Naive thymus-derived CD4-positive, alpha-beta T cell (primary cell): ENCODE measurements at regions not wholly inside any gene's neighbourhood (a gene's known extent, or its start where the extent isn't known, plus 50 kb on each side); places are given as distances from the start of the nearest gene placed in this dataset.
"Not testable (repeated sequence)": the region's sequence is repeated elsewhere in the genome, so short reads cannot be mapped to it uniquely, and the experiment has no call there.

Experiments
- ATAC-seq: fragments of 150-1000 bp; cut with Tn5 transposase; 2 replicates; pipeline ENCODE4 v1.10.0; 2021; ENCODE audit warnings: mild to moderate bottlenecking, moderate library complexity
- CTCF ChIA-PET: fragments of 350-600 bp; sonication (Branson Sonifier 250); formaldehyde crosslinking; loops from one replicate; lab custom pipeline; 2021; ENCODE audit warnings: antibody characterized with exemption; lab: Charles Lee
- POLR2A ChIA-PET: fragments of 350-600 bp; sonication (Branson Sonifier 250); formaldehyde crosslinking; loops from one replicate; lab custom pipeline; 2021; ENCODE audit warnings: antibody characterized with exemption, inconsistent platforms; lab: Charles Lee
- DNase-seq, 9 donors: peaks; one replicate each; pipeline versions ENCODE4 v3.0.0 to v3.0.0-alpha.2; 2020 to 2022; ENCODE audit warnings: mixed read lengths in 1 of 9
- H3K27ac ChIP-seq: one replicate; pipeline ENCODE4 v1.7.0; 2013; ENCODE audit warnings: mild to moderate bottlenecking, low read depth, low read length, moderate library complexity
- H3K27me3 ChIP-seq, 2 donors: one replicate each; pipeline ENCODE4 v1.7.0; 2013; ENCODE audit warnings: low read length in 2 of 2, mild to moderate bottlenecking in 2 of 2, moderate library complexity in 2 of 2; ENCODE audit not compliant: control insufficient read depth in 2 of 2, insufficient read depth in 2 of 2
- H3K36me3 ChIP-seq, 3 experiments: 1 replicate in 2 of 3; 2 replicates in 1 of 3; pipeline ENCODE4 v1.7.0; 2013; ENCODE audit warnings: low read length in 3 of 3, mild to moderate bottlenecking in 3 of 3, moderate library complexity in 1 of 3; ENCODE audit not compliant: insufficient read depth in 3 of 3, control insufficient read depth in 2 of 3
- H3K4me1 ChIP-seq, 2 donors: one replicate each; pipeline ENCODE4 v1.7.0; 2013; ENCODE audit warnings: low read length in 2 of 2, mild to moderate bottlenecking in 2 of 2, moderate library complexity in 1 of 2; ENCODE audit not compliant: control insufficient read depth in 2 of 2, insufficient read depth in 2 of 2
- H3K4me3 ChIP-seq: 2 replicates; pipeline ENCODE4 v1.7.0; 2013; ENCODE audit warnings: mild to moderate bottlenecking, low read length
- H3K9me3 ChIP-seq, 3 experiments: 1 replicate in 2 of 3; 2 replicates in 1 of 3; pipeline ENCODE4 v1.7.0; 2013; ENCODE audit warnings: low read length in 3 of 3; ENCODE audit not compliant: control insufficient read depth in 2 of 3
- H3K27ac Mint-ChIP-seq, 9 donors: one replicate each; pipeline ENCODE4 v1.8.0; 2020 to 2022; ENCODE audit warnings: mixed read lengths in 9 of 9, mild to moderate bottlenecking in 8 of 9, moderate library complexity in 5 of 9, inconsistent platforms in 2 of 9
- H3K27me3 Mint-ChIP-seq, 5 donors: one replicate each; pipeline ENCODE4 v1.8.0; 2021 to 2022; ENCODE audit warnings: mixed read lengths in 5 of 5, mild to moderate bottlenecking in 1 of 5
- H3K36me3 Mint-ChIP-seq, 5 donors: one replicate each; pipeline ENCODE4 v1.8.0; 2020 to 2022; ENCODE audit warnings: mixed read lengths in 5 of 5, mild to moderate bottlenecking in 3 of 5, inconsistent platforms in 1 of 5
- H3K4me1 Mint-ChIP-seq, 7 donors: one replicate each; pipeline ENCODE4 v1.8.0; 2020 to 2022; ENCODE audit warnings: mixed read lengths in 7 of 7, mild to moderate bottlenecking in 3 of 7, inconsistent platforms in 1 of 7
- H3K4me3 Mint-ChIP-seq, 10 donors: one replicate each; pipeline ENCODE4 v1.8.0; 2020 to 2022; ENCODE audit warnings: mild to moderate bottlenecking in 10 of 10, mixed read lengths in 10 of 10, moderate library complexity in 6 of 10, inconsistent platforms in 2 of 10
- H3K9me3 Mint-ChIP-seq, 11 donors: one replicate each; pipeline ENCODE4 v1.8.0; 2020 to 2022; ENCODE audit warnings: mixed read lengths in 11 of 11, mild to moderate bottlenecking in 4 of 11, inconsistent platforms in 1 of 11, moderate library complexity in 1 of 11
- intact Hi-C, 2 donors: fragments of 100-400 bp; cut with micrococcal nuclease; formaldehyde crosslinking; loops; one replicate each; pipeline ENCODE4 v1.15.1; 2023

DNA sequence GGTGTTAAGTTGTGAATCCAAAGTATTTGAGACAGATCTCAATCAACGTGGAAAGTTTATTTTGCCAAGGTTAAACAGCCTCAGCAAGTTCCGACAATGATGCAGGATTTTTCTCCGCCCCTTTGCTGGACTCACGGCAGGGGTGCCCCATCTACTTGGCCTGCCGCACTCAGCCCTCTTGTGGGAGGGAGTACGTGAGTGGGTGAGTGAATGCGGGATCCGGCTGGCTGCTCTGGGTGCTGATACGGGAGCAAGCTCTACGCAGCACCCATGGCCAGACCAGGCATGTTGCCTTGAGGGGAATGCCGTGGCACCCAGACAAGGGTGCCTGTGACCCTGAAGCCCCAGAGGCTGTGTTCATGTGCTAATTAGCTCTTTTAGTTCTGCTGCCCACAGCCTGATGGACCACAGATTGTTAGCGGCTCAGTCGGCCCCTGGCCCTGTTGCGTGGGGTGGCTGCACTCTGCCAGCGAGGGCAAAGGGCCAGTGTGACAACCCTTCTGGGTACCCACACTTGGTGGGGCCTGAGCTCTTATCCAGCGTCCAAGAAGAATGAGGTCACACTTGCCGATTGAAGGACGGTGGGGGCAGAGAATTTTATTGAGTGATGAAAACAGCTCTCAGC lies 81.2 kb upstream of the FAM153A start:
- ATAC-seq, H3K27ac Mint-ChIP-seq, H3K4me3 Mint-ChIP-seq, DNase-seq, H3K4me1 Mint-ChIP-seq, H3K4me1 ChIP-seq, POLR2A ChIA-PET, H3K9me3 Mint-ChIP-seq, H3K9me3 ChIP-seq, H3K36me3 Mint-ChIP-seq, H3K27ac ChIP-seq, CTCF ChIA-PET, H3K27me3 Mint-ChIP-seq, H3K4me3 ChIP-seq, intact Hi-C loops, H3K36me3 ChIP-seq, H3K27me3 ChIP-seq: not testable (repeated sequence)

DNA sequence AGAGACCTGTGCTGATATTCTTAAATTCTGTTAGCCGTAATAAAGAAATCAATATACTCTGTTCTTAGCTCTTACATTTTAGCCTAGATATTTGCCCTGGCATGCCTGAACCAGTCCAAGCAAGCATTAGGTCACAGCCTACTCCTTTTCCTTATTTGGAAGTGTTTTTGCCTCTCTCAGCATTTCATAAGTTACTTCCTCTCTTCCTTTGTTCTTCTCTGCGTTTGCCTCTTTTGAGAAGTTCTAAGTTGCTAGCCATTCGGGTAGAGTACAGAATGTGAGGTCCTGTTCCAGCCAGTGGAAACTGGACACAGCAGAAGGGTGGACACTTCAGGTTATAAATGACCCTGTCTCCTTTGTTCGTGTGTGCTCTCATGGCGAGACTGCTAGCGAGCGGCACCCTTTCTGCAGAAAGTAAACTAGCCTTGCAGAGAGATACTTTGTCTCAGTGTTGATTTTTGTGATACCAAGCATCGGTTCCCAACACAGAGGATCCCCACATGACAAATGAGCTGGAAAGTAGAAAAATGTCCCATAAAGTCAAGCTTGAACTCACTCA lies 75.0 kb upstream of the FAM153A start:
- H3K4me1 Mint-ChIP-seq, H3K4me3 ChIP-seq, H3K4me1 ChIP-seq, H3K4me3 Mint-ChIP-seq, intact Hi-C loops, DNase-seq, H3K36me3 Mint-ChIP-seq, POLR2A ChIA-PET, H3K27ac ChIP-seq, H3K9me3 Mint-ChIP-seq, H3K9me3 ChIP-seq, ATAC-seq, H3K27ac Mint-ChIP-seq, CTCF ChIA-PET, H3K27me3 Mint-ChIP-seq, H3K27me3 ChIP-seq, H3K36me3 ChIP-seq: not testable (repeated sequence)

DNA sequence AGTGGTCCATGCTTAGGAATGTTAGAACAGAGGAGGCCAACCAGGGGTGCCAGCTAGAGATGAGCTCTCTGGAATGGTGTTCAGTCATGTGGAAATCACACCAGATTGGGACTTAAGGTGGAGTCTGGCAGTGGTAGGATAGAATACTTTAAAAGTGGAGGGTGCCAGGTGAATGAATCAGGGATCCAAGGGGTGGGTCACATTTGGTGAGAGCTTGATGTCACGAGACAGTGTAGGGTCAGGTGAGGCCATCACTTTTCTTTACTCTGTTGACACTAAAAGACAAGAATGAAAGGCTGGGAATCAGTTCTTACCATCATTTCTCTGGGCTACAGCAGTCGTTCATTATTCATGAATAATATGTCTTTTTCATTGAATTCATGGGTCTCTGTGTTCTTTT lies 73.8 kb upstream of the FAM153A start:
- CTCF ChIA-PET, H3K36me3 Mint-ChIP-seq, POLR2A ChIA-PET, ATAC-seq, H3K27me3 Mint-ChIP-seq, H3K4me1 ChIP-seq, H3K27ac ChIP-seq, H3K27me3 ChIP-seq, H3K4me1 Mint-ChIP-seq, H3K9me3 ChIP-seq, DNase-seq, H3K4me3 Mint-ChIP-seq, H3K4me3 ChIP-seq, intact Hi-C loops, H3K36me3 ChIP-seq, H3K9me3 Mint-ChIP-seq: not testable (repeated sequence)
- H3K27ac Mint-ChIP-seq: peak overlapping the region in 1 of 9 donors; percentile 22

DNA sequence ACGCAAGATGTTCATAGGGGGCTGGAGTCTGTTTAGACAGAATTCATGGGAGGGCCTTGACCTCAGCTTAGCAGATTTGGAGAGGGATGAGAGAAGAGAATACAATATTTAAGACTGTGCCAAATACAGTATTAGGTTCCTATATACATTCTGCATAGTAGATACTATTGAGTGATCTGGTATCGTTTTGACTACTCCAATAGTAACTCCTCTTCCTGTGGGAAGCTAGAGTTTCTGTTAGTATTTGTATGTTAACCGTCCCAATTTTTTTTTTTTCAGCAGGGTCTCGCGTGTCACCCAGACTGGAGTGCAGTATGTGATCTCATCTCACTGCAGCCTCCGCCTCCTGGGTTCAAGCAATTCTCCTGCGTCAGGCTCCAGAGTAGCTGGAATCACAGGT lies 65.2 kb upstream of the FAM153A start:
- H3K9me3 Mint-ChIP-seq, H3K4me3 ChIP-seq, ATAC-seq, H3K27me3 Mint-ChIP-seq, H3K27me3 ChIP-seq, H3K4me1 Mint-ChIP-seq, H3K36me3 ChIP-seq, H3K4me1 ChIP-seq, H3K9me3 ChIP-seq, H3K4me3 Mint-ChIP-seq, intact Hi-C loops, POLR2A ChIA-PET, H3K27ac Mint-ChIP-seq, DNase-seq, H3K27ac ChIP-seq, CTCF ChIA-PET, H3K36me3 Mint-ChIP-seq: not testable (repeated sequence)

DNA sequence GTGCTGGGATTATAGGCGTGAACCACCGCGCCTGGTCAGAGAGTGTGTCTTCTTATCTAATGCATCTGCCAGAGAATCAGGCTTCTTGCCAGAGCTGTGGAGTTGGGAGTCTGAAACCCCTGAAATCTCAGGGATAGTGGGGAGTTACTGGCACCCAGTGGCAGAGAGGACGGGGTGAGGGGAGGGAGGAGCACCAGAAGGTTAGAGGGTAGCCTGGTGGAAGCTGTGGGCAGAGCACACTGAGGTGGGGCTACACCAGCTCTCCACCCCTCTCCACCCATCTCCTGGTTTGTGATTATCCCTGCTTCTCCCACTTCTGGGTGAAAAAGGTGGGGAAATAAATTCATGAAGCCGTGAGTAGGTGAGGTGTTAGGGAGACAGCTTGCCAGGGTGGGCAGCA lies 63.9 kb upstream of the FAM153A start:
- H3K27me3 ChIP-seq, H3K9me3 ChIP-seq, H3K4me3 Mint-ChIP-seq, POLR2A ChIA-PET, H3K9me3 Mint-ChIP-seq, H3K27ac ChIP-seq, H3K27ac Mint-ChIP-seq, H3K36me3 Mint-ChIP-seq, H3K36me3 ChIP-seq, CTCF ChIA-PET, H3K4me1 ChIP-seq, H3K4me1 Mint-ChIP-seq, H3K27me3 Mint-ChIP-seq, H3K4me3 ChIP-seq, intact Hi-C loops: not testable (repeated sequence)
- peak in 6 of 9 donors; percentile 6 to 37 (median 20) for DNase-seq
- peak; percentile 65 for ATAC-seq

DNA sequence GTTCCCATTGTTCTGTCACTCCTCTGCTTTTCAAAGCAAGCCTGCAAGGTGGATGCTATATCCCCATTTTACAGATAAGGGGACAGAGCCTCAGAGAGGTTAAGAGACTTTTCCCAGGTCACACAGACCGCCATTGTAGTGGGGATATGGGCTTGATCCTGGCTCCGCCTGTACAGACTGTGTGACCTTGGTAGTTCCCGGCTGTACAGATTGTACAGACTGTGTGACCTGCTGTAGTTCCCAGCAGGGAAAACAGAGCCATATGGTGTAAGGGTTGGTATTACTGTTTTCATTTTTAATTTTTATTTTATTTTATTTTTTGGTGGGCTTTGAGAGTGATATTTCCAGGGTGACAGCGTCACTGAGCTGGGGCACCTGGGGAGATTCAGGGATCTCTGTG lies 63.2 kb upstream of the FAM153A start:
- CTCF ChIA-PET, H3K27ac Mint-ChIP-seq, H3K4me3 Mint-ChIP-seq, POLR2A ChIA-PET, H3K27me3 ChIP-seq, H3K27me3 Mint-ChIP-seq, H3K27ac ChIP-seq, H3K4me3 ChIP-seq, H3K9me3 ChIP-seq, DNase-seq, ATAC-seq, H3K9me3 Mint-ChIP-seq, H3K4me1 ChIP-seq, H3K36me3 ChIP-seq, intact Hi-C loops: not testable (repeated sequence)
- H3K36me3 Mint-ChIP-seq: peaks cover 0 to 11% (median 10%) of the 10 kb centered on the region in 5 donors
- peaks cover 0 to 13% (median 8%) of the 10 kb centered on the region in 7 donors for H3K4me1 Mint-ChIP-seq

GRCh38 chr5:177836191-177836590 lies 53.5 kb upstream of the FAM153A start:
- H3K27ac ChIP-seq, H3K9me3 Mint-ChIP-seq, POLR2A ChIA-PET, CTCF ChIA-PET, H3K27me3 Mint-ChIP-seq, H3K9me3 ChIP-seq, intact Hi-C loops, H3K4me1 ChIP-seq, H3K36me3 ChIP-seq, H3K4me3 ChIP-seq, H3K27me3 ChIP-seq: not testable (repeated sequence)
- Mint-ChIP-seq H3K27ac (peak overlapping the region in 6 of 9 donors; percentile 68 to 96 (median 82)), H3K4me1 (peaks cover 7 to 24% (median 13%) of the 10 kb centered on the region in 7 donors), H3K36me3 (peaks cover 0 to 18% (median 12%) of the 10 kb centered on the region in 5 donors), H3K4me3 (peak overlapping the region in 7 of 10 donors; percentile 44 to 85 (median 70))
- ATAC-seq (peak; percentile 37), DNase-seq (peak in 2 of 9 donors; percentile 9)
